K562 (cell line): ENCODE measurements at regions not wholly inside any gene's neighbourhood (a gene's known extent, or its start where the extent isn't known, plus 50 kb on each side); places are given as distances from the start of the nearest gene placed in this dataset.

Experiments used
- ATAC-seq: fragments of 200-7000 bp; cut with Tn5 transposase; 3 replicates; pipeline ENCODE4 v1.9.1; 2020; ENCODE audit warnings: moderate library complexity
- BruUV-seq: library from RNA; stranded (reverse); fragments of 400-500 nt; replicated peaks from 2 replicates; lab custom pipeline; 2021; lab: Mats Ljungman, UMichigan
- CTCF ChIA-PET: fragments of 300-600 bp; formaldehyde crosslinking; extraction: SDS; loops from one replicate; lab custom pipeline; 2021; ENCODE audit warnings: low intra/inter-chr PET ratio; lab: Yijun Ruan, JAX
- POLR2A ChIA-PET: fragments of 300-600, 350-650 bp; sonication (Branson Sonifier 250); formaldehyde crosslinking; extraction: SDS; loops from one replicate; lab custom pipeline; 2021; ENCODE audit warnings: antibody characterized with exemption, inconsistent platforms; lab: Yijun Ruan, JAX
- DNase-seq, 4 experiments: peaks; one replicate each; pipeline versions ENCODE4 v3.0.0 to v3.0.0-alpha.2; 2011 to 2018; ENCODE audit warnings: low spot score in 3 of 4, mixed read lengths in 3 of 4; ENCODE audit errors: extremely low read depth in 1 of 4
- FAIRE-seq: peaks from 2 replicates; lab custom pipeline; 2011; peaks lifted over from hg19 to GRCh38; lab: Jason Lieb, UNC
- H2AFZ ChIP-seq: 2 replicates; pipeline ENCODE4 v1.6.0; 2011; ENCODE audit warnings: low read depth, low read length, control low read depth, inconsistent platforms
- H3K27ac ChIP-seq: fragments of 200-600 bp; 3 replicates; pipeline ENCODE4 v1.8.0; 2011; ENCODE audit warnings: low read depth, mild to moderate bottlenecking, control low read depth, inconsistent platforms, low read length, moderate library complexity, mixed read lengths; ENCODE audit errors: extremely low read depth
- H3K27me3 ChIP-seq, 2 experiments: fragments of 300-600 bp in 1 of 2; 2 replicates in 1 of 2; 3 replicates in 1 of 2; pipeline versions ENCODE4 v1.6.0 to v1.8.0; 2011; ENCODE audit warnings: inconsistent platforms in 2 of 2, low read length in 2 of 2, mild to moderate bottlenecking in 1 of 2, mixed read lengths in 1 of 2, moderate library complexity in 1 of 2; ENCODE audit not compliant: control insufficient read depth in 2 of 2, insufficient read depth in 2 of 2
- H3K36me3 ChIP-seq: fragments of 300-600 bp; 3 replicates; pipeline ENCODE4 v1.8.0; 2011; ENCODE audit warnings: mild to moderate bottlenecking, low read length, inconsistent platforms; ENCODE audit not compliant: control insufficient read depth, insufficient read depth
- H3K4me1 ChIP-seq, 2 experiments: fragments of 200-600 bp in 1 of 2; replicated peaks in 1 of 2; 2 replicates in 1 of 2; 3 replicates in 1 of 2; pipeline versions ENCODE4 v1.5.1 to v1.8.0; 2011; ENCODE audit warnings: inconsistent platforms in 2 of 2, low read length in 2 of 2, mild to moderate bottlenecking in 1 of 2, mixed read lengths in 1 of 2, moderate library complexity in 1 of 2; ENCODE audit not compliant: control insufficient read depth in 2 of 2, insufficient read depth in 2 of 2
- H3K4me2 ChIP-seq: 2 replicates; pipeline ENCODE4 v1.6.1; 2011; ENCODE audit warnings: low read length, control low read depth, inconsistent platforms, mixed read lengths; ENCODE audit not compliant: insufficient read depth
- H3K4me3 ChIP-seq: fragments of 200-600 bp; sonication (generic), shearing (Covaris generic); 2 replicates; pipeline ENCODE4 v1.5.1; 2016; ENCODE audit warnings: control low read depth, inconsistent platforms
- H3K79me2 ChIP-seq: fragments of 200-600 bp; 3 replicates; pipeline ENCODE4 v1.8.0; 2011; ENCODE audit warnings: low read length, inconsistent platforms; ENCODE audit not compliant: control insufficient read depth, insufficient read depth
- H3K9ac ChIP-seq, 2 experiments: 2 replicates each; pipeline versions ENCODE4 v1.6.0 to v1.6.1; 2011; ENCODE audit warnings: low read depth in 2 of 2, low read length in 2 of 2, control low read depth in 1 of 2, inconsistent platforms in 1 of 2, mild to moderate bottlenecking in 1 of 2, mixed read lengths in 1 of 2; ENCODE audit not compliant: insufficient read depth in 1 of 2
- H3K9me1 ChIP-seq: one replicate; pipeline ENCODE4 v1.6.0; 2011; ENCODE audit warnings: inconsistent platforms, mild to moderate bottlenecking, low read length, moderate library complexity; ENCODE audit not compliant: control insufficient read depth, insufficient read depth
- H3K9me3 ChIP-seq: replicated peaks from 2 replicates; pipeline ENCODE4 v1.5.1; 2011; ENCODE audit warnings: low read depth, low read length, inconsistent platforms; ENCODE audit not compliant: control insufficient read depth, insufficient read depth
- H4K20me1 ChIP-seq: replicated peaks from 2 replicates; pipeline ENCODE4 v1.6.1; 2011; ENCODE audit warnings: low read length, inconsistent platforms, mixed read lengths; ENCODE audit not compliant: control insufficient read depth, insufficient read depth
- ZBTB1 ChIP-seq: sonication (generic); formaldehyde crosslinking; IDR thresholded peaks from 2 replicates; pipeline ENCODE4 v1.8.1; 2023; ENCODE audit warnings: missing genetic modification reagents, low read depth, mild to moderate bottlenecking, borderline replicate concordance
- ZNF384 ChIP-seq: IDR thresholded peaks from 2 replicates; pipeline ENCODE4 v1.6.1; 2012; ENCODE audit warnings: low read depth, low read length, improper control_type of control experiment
- ZNF518B ChIP-seq: fragments of 250-450 bp; sonication (Bioruptor Pico); IDR thresholded peaks from 2 replicates; pipeline ENCODE4 v1.5.0; 2021; ENCODE audit warnings: mild to moderate bottlenecking, moderate library complexity
- ZNF766 ChIP-seq: fragments of 200-800 bp; sonication (Bioruptor generic); conservative IDR thresholded peaks from 2 replicates; pipeline ENCODE4 v1.6.1; 2016; ENCODE audit warnings: missing genetic modification characterization, missing compliant biosample characterization
- WGBS: fragments of 100-300 bp; shearing (Covaris generic); methylation state at CpG from one replicate; pipeline ENCODE4 v1.1.6; 2016; ENCODE audit warnings: low coverage, mixed read lengths; ENCODE audit not compliant: insufficient coverage; ENCODE audit errors: missing lambda C conversion rate; 5-methylcytosine and 5-hydroxymethylcytosine counted together
- in situ Hi-C: fragments of 300-500 bp; cut with MboI; formaldehyde crosslinking; loops from 4 replicates; pipeline ENCODE4 v1.15.0; 2018; ENCODE audit warnings: inconsistent platforms, mixed read lengths
- intact Hi-C: fragments of 100-400 bp; cut with micrococcal nuclease; formaldehyde crosslinking; loops from 2 replicates; pipeline ENCODE4 v1.14.2; 2022
- TF ChIP-seq, protein P1 (sequence below): sonication (generic); formaldehyde crosslinking; IDR thresholded peaks from 2 replicates; pipeline ENCODE4 v1.8.0; 2022; ENCODE audit warnings: mild to moderate bottlenecking, missing genetic modification reagents, borderline replicate concordance

DNA sequence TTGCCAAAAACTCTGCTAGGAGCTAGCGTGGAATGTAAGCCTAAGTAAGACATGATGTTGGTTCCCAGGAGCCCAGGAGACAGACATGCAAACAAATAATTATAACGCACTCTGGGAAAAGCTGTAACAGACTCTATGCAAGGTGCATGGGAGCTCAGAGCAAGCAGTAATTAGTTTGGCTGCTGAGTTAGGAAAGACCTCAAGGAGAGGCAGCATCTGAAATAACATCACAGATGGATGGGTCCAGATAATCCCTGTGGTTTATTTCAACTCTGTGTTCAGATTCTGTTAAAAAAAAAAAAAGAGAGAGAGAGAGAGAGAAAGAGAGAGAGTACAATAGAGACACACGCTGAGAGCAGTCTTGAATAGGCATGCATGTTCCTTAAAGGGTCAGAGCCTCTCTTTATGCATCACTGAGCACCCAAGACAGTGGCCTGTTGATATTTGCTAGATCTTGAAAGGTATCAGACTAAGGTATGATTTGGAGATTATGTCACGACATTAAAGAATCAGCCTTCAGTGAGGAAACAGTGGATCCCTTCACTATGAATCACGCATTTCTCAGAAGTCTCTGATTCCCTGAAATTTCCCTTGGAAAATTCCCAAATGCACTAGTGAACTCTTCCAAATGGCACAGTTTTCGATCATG, 124.4 kb upstream of the LIPC start:
- FAIRE-seq (no peak), DNase-seq (no peak)
- H3K27me3 ChIP-seq, result no peaks in the 10 kb centered on the region
- H3K4me3 ChIP-seq, result no peak overlapping the region
- H3K4me2 ChIP-seq, result no peak overlapping the region
- POLR2A ChIA-PET, result interaction anchor here (0.6 to 1.1 kb wide), 2 partner anchors 9 to 194 kb away, joined by 3 to 5 read pairs; no protein-coding TSS in a partner anchor
- WGBS, result 51% methylated on average over 5 of the region's 6 CpGs
- no peaks in the 10 kb centered on the region for H3K36me3 ChIP-seq
- CTCF ChIA-PET, result interaction anchor here (0.7 kb wide), 1 partner anchor 469 kb away, joined by 3 read pairs; no protein-coding TSS in a partner anchor
- 0 out of 2 replicates have a peak overlapping the region, but pooled peaks have one; percentile 36 for H2AFZ ChIP-seq
- H4K20me1 ChIP-seq, result no peaks in the 10 kb centered on the region
- H3K9me3 ChIP-seq, result no peaks in the 10 kb centered on the region
- TF ChIP-seq ZNF384 (peak; percentile 35; the same call in 1 of the 2 replicates), ZNF766 (CRISPR knock-in tag) (peak; percentile 89), ZBTB1 (CRISPR knock-in tag) (no peak), ZNF518B (CRISPR knock-in tag) (no peak)
- TF ChIP-seq, protein P1, sequence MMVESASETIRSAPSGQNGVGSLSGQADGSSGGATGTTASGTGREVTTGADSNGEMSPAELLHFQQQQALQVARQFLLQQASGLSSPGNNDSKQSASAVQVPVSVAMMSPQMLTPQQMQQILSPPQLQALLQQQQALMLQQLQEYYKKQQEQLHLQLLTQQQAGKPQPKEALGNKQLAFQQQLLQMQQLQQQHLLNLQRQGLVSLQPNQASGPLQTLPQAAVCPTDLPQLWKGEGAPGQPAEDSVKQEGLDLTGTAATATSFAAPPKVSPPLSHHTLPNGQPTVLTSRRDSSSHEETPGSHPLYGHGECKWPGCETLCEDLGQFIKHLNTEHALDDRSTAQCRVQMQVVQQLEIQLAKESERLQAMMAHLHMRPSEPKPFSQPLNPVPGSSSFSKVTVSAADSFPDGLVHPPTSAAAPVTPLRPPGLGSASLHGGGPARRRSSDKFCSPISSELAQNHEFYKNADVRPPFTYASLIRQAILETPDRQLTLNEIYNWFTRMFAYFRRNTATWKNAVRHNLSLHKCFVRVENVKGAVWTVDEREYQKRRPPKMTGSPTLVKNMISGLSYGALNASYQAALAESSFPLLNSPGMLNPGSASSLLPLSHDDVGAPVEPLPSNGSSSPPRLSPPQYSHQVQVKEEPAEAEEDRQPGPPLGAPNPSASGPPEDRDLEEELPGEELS (CRISPR knock-in tag), result no peak
- TF ChIP-seq, all 486 proteins: peak for 2
- no peak overlapping the region for H3K27ac ChIP-seq
- no peak for ATAC-seq
- H3K79me2 ChIP-seq, result no peaks in the 10 kb centered on the region
- no peak overlapping the region for H3K9ac ChIP-seq
- intact Hi-C loops (loop anchor here (5.0 kb wide), 1 partner anchor 45 kb away; no protein-coding TSS in a partner anchor), in situ Hi-C loops (no loop called here)
- peaks cover 4 to 16% of the 10 kb centered on the region in 2 experiments for H3K4me1 ChIP-seq
- no TSS peak for BruUV-seq
- H3K9me1 ChIP-seq, result no peaks in the 10 kb centered on the region
